SK-N-MC (cell line): ENCODE measurements at regions not wholly inside any gene's neighbourhood (a gene's known extent, or its start where the extent isn't known, plus 50 kb on each side); places are given as distances from the start of the nearest gene placed in this dataset.

Source experiments
- EZH2 ChIP-seq: fragments of 200-600 bp; sonication (generic); IDR thresholded peaks from one replicate; pipeline ENCODE4 v1.6.1; 2017; ENCODE audit warnings: antibody characterized with exemption
- POLR2AphosphoS5 ChIP-seq: IDR thresholded peaks from 2 replicates; pipeline ENCODE4 v1.6.1; 2012; ENCODE audit warnings: mild to moderate bottlenecking, low read depth, low read length, borderline replicate concordance

- TF ChIP-seq EZH2 (no peak), POLR2AphosphoS5 (no peak)
These were observed 192.7 kb downstream of the RCHY1 start for GRCh38 chr4:75321484-75321883.
